ENCODE measurements at regions not wholly inside any gene's neighbourhood (a gene's known extent, or its start where the extent isn't known, plus 50 kb on each side); places are given as distances from the start of the nearest gene placed in this dataset.
"Not testable (repeated sequence)": the region's sequence is repeated elsewhere in the genome, so short reads cannot be mapped to it uniquely, and the experiment has no call there.

DNA sequence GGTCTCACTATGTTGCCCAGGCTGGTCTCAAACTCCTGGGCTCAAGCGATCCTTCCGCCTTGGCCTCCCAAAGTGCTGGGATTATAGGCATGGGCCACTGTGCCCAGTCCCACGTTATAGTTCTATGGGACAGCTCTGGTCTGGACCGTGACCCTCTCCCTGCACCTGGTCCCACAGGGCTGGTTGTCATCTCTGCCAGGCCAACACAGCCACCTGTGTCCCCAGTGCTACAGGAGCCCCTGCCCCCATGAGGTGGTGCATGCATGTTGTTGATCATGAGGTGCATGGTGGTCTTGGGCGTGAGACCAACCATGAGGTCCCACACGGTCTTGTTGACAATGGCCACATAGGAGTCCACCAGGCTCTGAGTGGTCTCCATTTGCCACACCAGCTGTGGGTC, 51.0 kb upstream of the UBE2Q2 start:
- not testable (repeated sequence) for DNase-seq (ENCODE audit: low read depth)

DNA sequence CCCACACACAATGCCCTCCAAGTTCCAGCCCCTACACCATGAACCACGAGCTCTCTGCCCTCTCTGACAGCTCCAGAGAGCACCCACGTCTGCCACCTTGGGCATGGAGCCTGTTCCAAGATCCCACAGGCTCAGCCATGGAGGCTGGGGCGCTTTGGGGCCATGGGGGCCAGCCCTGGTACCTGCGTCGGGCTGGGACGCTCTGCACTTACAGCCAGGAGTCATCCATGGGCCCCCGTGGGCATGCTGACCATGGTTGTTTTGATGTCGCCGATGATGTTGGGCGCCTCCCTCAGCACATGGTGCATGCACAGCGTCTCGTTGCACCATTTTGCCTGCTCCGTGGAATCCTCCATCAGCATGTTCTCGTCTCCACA, 51.9 kb upstream of the UBE2Q2 start:
- DNase-seq (ENCODE audit: low read depth) = no peak

- DNase-seq (ENCODE audit: low read depth) = no peak
These were observed 52.5 kb upstream of the UBE2Q2 start for GRCh38 chr15:75790631-75791336.

GRCh38 chr15:75786575-75786947, 56.7 kb upstream of the UBE2Q2 start:
- DNase-seq (ENCODE audit: low read depth) = no peak

DNA sequence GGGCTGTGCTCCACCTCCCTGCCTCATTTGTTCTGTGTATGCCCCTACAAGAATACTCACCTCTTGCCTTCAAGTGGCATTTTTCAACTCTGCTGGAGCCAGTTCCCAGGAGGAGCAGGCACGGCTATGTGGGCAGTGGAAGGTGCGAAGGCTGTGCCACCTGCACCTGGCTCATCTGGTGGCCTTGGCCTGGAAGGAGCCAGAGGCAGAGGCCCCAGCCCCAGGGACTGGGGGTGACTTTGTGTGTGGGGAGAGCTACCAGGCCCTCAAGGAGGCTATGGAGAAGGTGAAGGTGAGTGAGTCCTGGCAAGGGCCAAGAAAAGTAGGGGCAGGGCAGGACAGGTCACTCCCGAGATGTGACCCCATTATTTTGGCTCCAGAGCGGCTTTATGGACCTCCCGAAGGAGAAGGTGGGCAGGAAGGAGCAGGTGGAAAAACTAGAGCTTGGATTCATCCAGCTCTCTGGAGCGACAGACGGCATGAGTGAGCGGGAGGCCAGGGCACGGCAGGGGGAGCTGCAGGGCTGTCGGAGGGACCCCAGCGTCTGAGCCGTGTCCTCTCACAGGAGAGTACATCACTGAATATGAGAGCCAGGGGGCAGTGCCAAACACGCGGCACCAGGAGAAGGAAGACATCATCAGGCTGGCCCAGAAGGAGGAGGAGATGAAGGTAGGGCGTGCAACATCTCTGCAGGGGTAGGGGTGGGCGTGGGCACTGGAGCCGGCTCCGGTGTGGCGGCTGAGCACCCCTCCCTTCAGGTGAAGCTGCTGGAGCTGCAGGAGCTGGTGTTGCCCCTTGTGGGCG, 57.3 kb upstream of the UBE2Q2 start:
- no peak for DNase-seq (ENCODE audit: low read depth)

- not testable (repeated sequence) for DNase-seq (ENCODE audit: low read depth)
These were observed 58.5 kb upstream of the UBE2Q2 start for GRCh38 chr15:75784511-75785480.

- DNase-seq (ENCODE audit: low read depth) = not testable (repeated sequence)
These were observed 59.7 kb upstream of the UBE2Q2 start for GRCh38 chr15:75783566-75783965.

- no peak for DNase-seq (ENCODE audit: low read depth)
These were observed 60.3 kb upstream of the UBE2Q2 start for GRCh38 chr15:75782926-75783325.

GRCh38 chr15:75780995-75781394, 62.3 kb upstream of the UBE2Q2 start:
- DNase-seq (ENCODE audit: low read depth) = not testable (repeated sequence)

GRCh38 chr15:75779504-75779903, 63.7 kb upstream of the UBE2Q2 start:
- DNase-seq (ENCODE audit: low read depth) = no peak

GRCh38 chr15:75776871-75777610, 64.4 kb upstream of the CSPG4 start:
- peak; percentile 60 for DNase-seq (ENCODE audit: low read depth)

GRCh38 chr15:75776065-75776423, 63.4 kb upstream of the CSPG4 start:
- peak; percentile 31 for DNase-seq (ENCODE audit: low read depth)

GRCh38 chr15:75775296-75776064, 62.8 kb upstream of the CSPG4 start:
- no peak for DNase-seq (ENCODE audit: low read depth)

DNA sequence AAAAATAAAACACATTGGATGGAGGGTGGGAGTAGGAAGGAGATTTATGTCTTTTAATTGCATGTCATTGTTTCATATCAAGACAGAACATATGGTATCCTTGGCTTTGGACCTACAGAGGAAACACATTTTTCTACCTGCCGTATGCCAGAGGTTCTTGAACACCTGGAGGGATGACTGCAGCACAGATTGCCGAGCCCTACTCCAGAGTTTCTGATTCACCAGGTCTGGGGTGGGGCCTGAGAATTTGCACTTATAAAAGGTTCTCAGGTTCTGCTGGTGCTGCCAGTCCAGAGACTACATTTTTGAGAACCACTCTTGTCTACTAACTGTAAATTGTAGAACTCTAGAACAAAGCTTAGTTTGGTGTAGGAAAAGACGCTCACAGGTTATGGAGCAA, 61.3 kb upstream of the CSPG4 start:
- not testable (repeated sequence) for DNase-seq (ENCODE audit: low read depth)

DNA sequence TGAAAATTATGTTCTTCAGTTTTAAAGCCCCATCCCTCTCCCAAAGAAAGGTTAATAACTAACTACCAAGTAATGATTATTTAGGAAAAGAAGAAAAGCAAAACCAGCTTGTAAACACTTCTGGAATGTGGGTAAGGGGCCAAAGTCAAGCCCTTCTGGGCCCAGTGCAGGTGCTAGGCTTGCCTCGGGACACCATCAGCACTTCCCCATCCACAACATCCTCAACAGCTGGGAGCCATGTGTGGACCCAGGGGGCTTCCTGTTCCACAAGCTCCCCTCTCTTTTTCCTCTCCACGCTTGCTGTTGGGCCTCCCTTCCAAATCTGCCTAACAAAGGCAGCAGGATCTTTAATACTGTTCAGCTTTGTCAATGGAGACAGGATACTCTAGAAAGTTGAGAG, 58.4 kb upstream of the CSPG4 start:
- not testable (repeated sequence) for DNase-seq (ENCODE audit: low read depth)

- DNase-seq (ENCODE audit: low read depth) = no peak
These were observed 57.5 kb upstream of the CSPG4 start for GRCh38 chr15:75770131-75770530.

DNA sequence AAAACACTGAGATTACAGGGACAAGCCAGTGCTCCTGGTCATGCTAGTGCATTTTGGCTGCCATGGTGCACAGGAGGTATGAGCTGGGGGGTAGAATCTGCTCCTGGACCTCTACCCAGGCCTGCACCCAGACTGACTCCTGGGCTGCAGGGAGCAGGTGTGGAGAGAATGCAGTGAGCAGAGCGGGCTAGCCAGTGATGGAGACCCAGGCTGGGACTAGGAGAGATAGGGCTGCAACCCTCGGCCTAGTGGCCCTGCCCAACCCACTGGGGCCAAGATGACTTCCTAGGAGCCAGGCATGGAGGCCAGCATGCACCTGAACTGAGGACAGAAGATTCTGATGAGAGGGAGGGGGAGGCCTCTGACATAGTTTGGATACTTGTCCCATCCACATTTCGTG, 55.9 kb upstream of the CSPG4 start:
- not testable (repeated sequence) for DNase-seq (ENCODE audit: low read depth)

GRCh38 chr15:75765551-75766305, 53.1 kb upstream of the CSPG4 start:
- not testable (repeated sequence) for DNase-seq (ENCODE audit: low read depth)

- DNase-seq (ENCODE audit: low read depth) = not testable (repeated sequence)
These were observed 52.4 kb upstream of the CSPG4 start for GRCh38 chr15:75764845-75765550.

Measured in iris pigment epithelial cell (primary cell).